A549 (cell line): ENCODE measurements at regions not wholly inside any gene's neighbourhood (a gene's known extent, or its start where the extent isn't known, plus 50 kb on each side); places are given as distances from the start of the nearest gene placed in this dataset.

Source experiments
- ATAC-seq, 2 experiments: fragments of 200-7000 bp in 1 of 2; fragments of >200 bp in 1 of 2; cut with Nextera tagmentation in 1 of 2; cut with Tn5 transposase in 1 of 2; 3 replicates each; pipeline versions ENCODE4 v1.8.0 to v1.9.1; 2018 to 2020; ENCODE audit warnings: mild to moderate bottlenecking in 1 of 2, moderate library complexity in 1 of 2
- CTCF ChIA-PET: fragments of 300-600 bp; sonication (Branson Sonifier 250); formaldehyde crosslinking; extraction: SDS; loops from one replicate; lab custom pipeline; 2021; ENCODE audit warnings: antibody characterized with exemption, inconsistent platforms; lab: Yijun Ruan, JAX
- POLR2A ChIA-PET: fragments of 350-600 bp; formaldehyde crosslinking; extraction: SDS; loops from one replicate; lab custom pipeline; 2021; ENCODE audit warnings: antibody characterized with exemption, inconsistent platforms; lab: Yijun Ruan, JAX
- DNase-seq, 2 experiments: peaks; one replicate each; pipeline versions ENCODE4 v3.0.0 to v3.0.0-alpha.2; 2011 to 2016; ENCODE audit warnings: low read depth in 1 of 2, low spot score in 1 of 2
- FAIRE-seq: peaks from 2 replicates; lab custom pipeline; 2011; peaks lifted over from hg19 to GRCh38; lab: Jason Lieb, UNC
- H3K27ac ChIP-seq, 2 experiments: fragments of >200 bp; sonication (Bioruptor Twin); formaldehyde crosslinking; 3 replicates each; pipeline ENCODE4 v1.5.1; 2016 to 2017
- H3K4me1 ChIP-seq: fragments of >200 bp; sonication (Bioruptor Twin); formaldehyde crosslinking; 3 replicates; pipeline ENCODE4 v1.6.1; 2016
- H3K4me2 ChIP-seq: fragments of >200 bp; sonication (Bioruptor Twin); formaldehyde crosslinking; 3 replicates; pipeline ENCODE4 v1.6.1; 2016
- H3K4me3 ChIP-seq: fragments of >200 bp; sonication (Bioruptor Twin); formaldehyde crosslinking; 3 replicates; pipeline ENCODE4 v1.5.1; 2016
- H3K9me3 ChIP-seq: fragments of >200 bp; sonication (Bioruptor Twin); formaldehyde crosslinking; 3 replicates; pipeline ENCODE4 v1.6.1; 2016
- BCL3 ChIP-seq: fragments of >200 bp; sonication (Bioruptor Twin); formaldehyde crosslinking; IDR thresholded peaks from 3 replicates; pipeline ENCODE4 v1.6.1; 2016
- E2F6 ChIP-seq: IDR thresholded peaks from 2 replicates; pipeline ENCODE4 v1.6.1; 2012; ENCODE audit warnings: low read depth, borderline replicate concordance
- HES2 ChIP-seq: fragments of >200 bp; sonication (Bioruptor Twin); formaldehyde crosslinking; IDR thresholded peaks from 2 replicates; pipeline ENCODE4 v1.6.1; 2016
- HOXA7 ChIP-seq: fragments of 250-450 bp; sonication (Bioruptor Pico); IDR thresholded peaks from 2 replicates; pipeline ENCODE4 v1.5.0; 2020; ENCODE audit warnings: mild to moderate bottlenecking, moderate library complexity
- KDM5A ChIP-seq: fragments of 200-600 bp; sonication (generic); IDR thresholded peaks from 2 replicates; pipeline ENCODE4 v1.6.1; 2016; ENCODE audit warnings: antibody characterized with exemption, mild to moderate bottlenecking
- MAX ChIP-seq: IDR thresholded peaks from 2 replicates; pipeline ENCODE4 v1.6.1; 2012
- MAZ ChIP-seq: fragments of 150-350 bp; IDR thresholded peaks from 2 replicates; pipeline ENCODE4 v1.6.1; 2014; ENCODE audit warnings: antibody characterized with exemption, low read depth, low read length, borderline replicate concordance
- NR3C1 ChIP-seq: fragments of >200 bp; sonication (Bioruptor Twin); formaldehyde crosslinking; IDR thresholded peaks from 3 replicates; pipeline ENCODE4 v1.6.1; 2017
- PBX3 ChIP-seq: IDR thresholded peaks from 2 replicates; pipeline ENCODE4 v1.6.1; 2012
- RAD21 ChIP-seq, 2 experiments: fragments of >200 bp in 1 of 2; sonication (Bioruptor Twin) in 1 of 2; formaldehyde crosslinking in 1 of 2; IDR thresholded peaks in 1 of 2; conservative IDR thresholded peaks in 1 of 2; 2 replicates in 1 of 2; 3 replicates in 1 of 2; pipeline ENCODE4 v1.6.1; 2012 to 2018; ENCODE audit warnings: inconsistent platforms in 1 of 2
- RARB ChIP-seq: fragments of 250-450 bp; sonication (Bioruptor Pico); IDR thresholded peaks from 2 replicates; pipeline ENCODE4 v1.8.0; 2021; ENCODE audit warnings: mild to moderate bottlenecking, moderate library complexity
- RCOR1 ChIP-seq: fragments of 150-350 bp; IDR thresholded peaks from 2 replicates; pipeline ENCODE4 v1.6.1; 2014; ENCODE audit warnings: antibody characterized with exemption, low read length, low read depth
- REST ChIP-seq: fragments of 200-600 bp; sonication (generic); IDR thresholded peaks from 2 replicates; pipeline ENCODE4 v1.6.1; 2016; ENCODE audit warnings: antibody characterized with exemption, mild to moderate bottlenecking, moderate library complexity
- RFX5 ChIP-seq: fragments of 450-650 bp; IDR thresholded peaks from 2 replicates; pipeline ENCODE4 v1.7.1; 2014; ENCODE audit warnings: antibody characterized with exemption, mild to moderate bottlenecking, moderate library complexity
- USF2 ChIP-seq: fragments of 450-650 bp; IDR thresholded peaks from 2 replicates; pipeline ENCODE4 v1.6.1; 2014; ENCODE audit warnings: antibody characterized with exemption
- ZNF302 ChIP-seq: fragments of 250-450 bp; sonication (Bioruptor Pico); IDR thresholded peaks from 2 replicates; pipeline ENCODE4 v1.9.0; 2021; ENCODE audit warnings: inconsistent platforms, mild to moderate bottlenecking, moderate library complexity
- WGBS: methylation state at CpG from one replicate; pipeline ENCODE4 v1.1.6; 2017; ENCODE audit errors: missing lambda C conversion rate; 5-methylcytosine and 5-hydroxymethylcytosine counted together

GRCh38 chr13:84843368-84843767 is 955.9 kb downstream of the SLITRK6 start:
- no peak overlapping the region for H3K4me3 ChIP-seq
- no peak overlapping the region for H3K4me2 ChIP-seq
- FAIRE-seq (no peak), ATAC-seq (no peak), DNase-seq (no peak)
- POLR2A ChIA-PET: no interaction called here
- CTCF ChIA-PET: interaction anchor here (1.3 kb wide), 1 partner anchor 1022 kb away, joined by 3 read pairs; no protein-coding TSS in a partner anchor
- no peaks in the 10 kb centered on the region for H3K4me1 ChIP-seq
- H3K27ac ChIP-seq: no peak overlapping the region
- no peaks in the 10 kb centered on the region for H3K9me3 ChIP-seq
- 8% methylated on average over 1 of the region's 1 CpG for WGBS
- no peak for TF ChIP-seq RCOR1
- no peak for TF ChIP-seq MAX
- no peak for TF ChIP-seq REST
- TF ChIP-seq ZNF302 (CRISPR knock-in tag): no peak
- TF ChIP-seq HOXA7: no peak
- no peak for TF ChIP-seq MAZ
- TF ChIP-seq BCL3: no peak
- no peak for TF ChIP-seq PBX3
- TF ChIP-seq RAD21 (conservative IDR thresholded peaks at IDR 0.05 in 1 of 2, IDR thresholded peaks at IDR 0.05 in 1 of 2): no peak
- TF ChIP-seq E2F6: no peak
- no peak for TF ChIP-seq HES2
- no peak for TF ChIP-seq RARB (CRISPR knock-in tag)
- TF ChIP-seq, all 56 proteins: peak for 0

- ChIA-PET POLR2A (no interaction called here), CTCF (interaction anchor here (0.6 kb wide), 1 partner anchor 22 kb away, joined by 3 read pairs; no protein-coding TSS in a partner anchor)
- Histone ChIP-seq H3K4me2 (no peak overlapping the region), H3K9me3 (no peaks in the 10 kb centered on the region), H3K27ac (no peak overlapping the region), H3K4me1 (no peaks in the 10 kb centered on the region), H3K4me3 (no peak overlapping the region)
- 3% methylated on average over 2 of the region's 2 CpGs for WGBS
- FAIRE-seq: no peak
- no peak for ATAC-seq
- TF ChIP-seq NR3C1 (no peak), RFX5 (no peak), KDM5A (no peak), USF2 (no peak)
- DNase-seq: no peak
These were observed 951.9 kb upstream of the SLITRK1 start for GRCh38 chr13:84834201-84834600.
